Stimulated activated CD4-positive, alpha-beta T cell treated with anti-CD3 and anti-CD28 coated beads, Interleukin-2, amount 100 ng/mL, for 24 hours (primary cell): ENCODE measurements at regions not wholly inside any gene's neighbourhood (a gene's known extent, or its start where the extent isn't known, plus 50 kb on each side); places are given as distances from the start of the nearest gene placed in this dataset.

Source experiments
- DNase-seq, 2 donors: peaks; one replicate each; pipeline ENCODE4 v3.0.0-alpha.2; 2020

- no peak for DNase-seq
These were observed 73.4 kb downstream of the PITPNM2 start for GRCh38 chr12:123077298-123078119.

- peak; percentile 48 to 53 for DNase-seq
These were observed 74.1 kb downstream of the PITPNM2 start for GRCh38 chr12:123076604-123077297.

DNA sequence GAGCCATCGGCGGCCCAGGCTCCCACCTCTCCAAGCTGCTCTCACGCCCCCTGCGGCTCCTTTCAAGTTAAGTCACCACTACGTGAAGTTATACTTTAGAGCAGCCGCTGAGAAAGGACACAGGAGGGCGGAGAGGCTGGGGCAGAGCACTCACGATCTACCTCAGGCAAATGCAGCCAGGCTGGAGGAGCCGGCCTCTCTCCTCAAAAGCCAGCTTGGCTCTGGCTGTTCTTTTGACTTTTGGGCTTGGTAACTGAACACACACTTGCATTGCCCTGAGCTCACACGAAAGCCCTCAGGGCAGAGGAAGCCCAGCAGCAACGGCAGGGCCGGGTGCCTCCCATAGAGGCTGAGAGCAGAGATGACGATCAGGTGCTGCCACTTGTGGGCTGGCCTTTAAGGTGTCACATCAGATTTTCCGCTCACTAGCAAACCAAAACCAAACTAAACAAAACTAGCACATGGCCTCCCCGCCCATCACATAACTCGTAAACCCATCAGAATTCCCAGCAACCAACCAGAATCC, 75.2 kb downstream of the PITPNM2 start:
- peak; percentile 75 for DNase-seq

- no peak for DNase-seq
These were observed 75.7 kb downstream of the PITPNM2 start for GRCh38 chr12:123075087-123075645.

DNA sequence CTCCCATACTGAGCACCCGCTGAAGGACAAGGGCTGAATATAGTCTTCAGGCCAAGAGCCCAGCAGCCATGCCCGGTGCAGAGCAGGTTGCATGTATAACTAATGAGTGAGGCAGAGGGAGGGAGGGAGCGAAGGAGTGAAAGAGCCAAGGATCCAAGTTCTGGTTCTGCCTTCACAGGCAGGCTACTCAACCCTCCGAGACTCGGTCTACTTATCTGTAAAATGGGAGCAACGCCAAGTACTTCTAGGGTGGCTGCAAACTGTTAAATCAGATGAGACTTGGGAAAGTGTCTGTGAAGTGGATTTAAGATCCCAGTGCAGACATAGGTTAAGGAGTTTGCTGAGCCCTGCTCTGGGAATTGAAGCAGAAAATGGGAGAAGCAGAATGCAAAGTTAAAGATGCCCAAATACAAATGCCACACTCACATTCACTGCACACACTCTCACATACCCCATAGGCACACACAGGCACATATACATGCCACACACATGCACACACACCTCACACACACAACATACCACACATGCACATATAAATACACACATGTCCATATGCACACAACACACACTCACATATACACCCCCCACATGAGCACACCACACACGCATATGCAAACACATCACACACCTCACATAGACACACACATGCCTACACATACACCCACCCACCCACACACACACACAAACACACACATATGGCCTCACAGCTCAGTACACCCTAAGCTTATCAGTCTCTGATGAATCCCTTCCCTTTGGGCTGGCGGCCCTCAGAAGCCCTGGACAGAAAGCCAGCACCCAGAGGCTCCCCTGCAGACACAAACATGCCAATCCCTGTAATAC, 76.7 kb downstream of the PITPNM2 start:
- no peak for DNase-seq

GRCh38 chr12:123073292-123073691, 77.6 kb downstream of the PITPNM2 start:
- DNase-seq: no peak

- no peak for DNase-seq
These were observed 79.0 kb downstream of the PITPNM2 start for GRCh38 chr12:123071857-123072256.

GRCh38 chr12:123071099-123071800, 79.6 kb downstream of the PITPNM2 start:
- no peak for DNase-seq

DNA sequence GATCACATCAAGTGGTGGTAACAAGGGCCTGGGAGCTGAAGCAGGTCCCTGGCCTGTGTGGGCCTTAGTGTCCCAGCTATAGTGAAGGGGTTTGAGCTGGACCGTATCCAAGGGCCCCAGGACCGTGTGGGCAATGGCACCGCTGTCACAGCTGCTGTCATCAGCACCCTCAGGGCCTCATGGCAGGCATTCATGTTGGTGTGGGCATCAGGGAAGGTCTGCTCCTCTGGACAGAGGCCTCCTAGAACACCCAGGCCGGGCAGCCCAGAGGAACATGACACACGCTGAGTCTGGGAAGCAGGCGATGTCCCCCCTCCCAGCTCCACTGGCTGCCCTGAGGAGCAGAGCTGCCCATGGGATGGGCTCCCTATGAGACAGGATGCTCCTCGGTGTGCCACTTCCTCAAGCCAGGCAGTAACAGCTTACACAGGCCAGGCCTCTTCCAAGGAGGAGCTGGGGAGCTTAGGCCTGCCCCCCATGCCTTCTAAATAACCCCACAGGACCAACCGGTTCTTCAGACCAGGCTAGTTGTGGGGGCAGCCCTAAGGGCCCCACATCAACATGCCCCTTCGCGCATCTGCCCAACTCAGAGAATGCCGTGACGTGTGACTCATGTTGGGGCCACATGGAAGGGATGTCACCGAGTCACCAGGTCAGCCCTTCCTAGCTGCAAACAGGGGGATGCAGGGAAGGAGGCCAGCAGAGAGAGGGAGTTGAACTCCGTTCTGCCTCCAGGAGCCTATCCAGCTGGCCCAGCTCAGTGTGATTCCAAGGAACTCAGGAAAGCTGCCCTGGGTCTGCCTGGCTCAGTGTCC, 80.4 kb downstream of the PITPNM2 start:
- no peak for DNase-seq

- DNase-seq: no peak
These were observed 81.2 kb downstream of the PITPNM2 start for GRCh38 chr12:123069436-123070266.

DNA sequence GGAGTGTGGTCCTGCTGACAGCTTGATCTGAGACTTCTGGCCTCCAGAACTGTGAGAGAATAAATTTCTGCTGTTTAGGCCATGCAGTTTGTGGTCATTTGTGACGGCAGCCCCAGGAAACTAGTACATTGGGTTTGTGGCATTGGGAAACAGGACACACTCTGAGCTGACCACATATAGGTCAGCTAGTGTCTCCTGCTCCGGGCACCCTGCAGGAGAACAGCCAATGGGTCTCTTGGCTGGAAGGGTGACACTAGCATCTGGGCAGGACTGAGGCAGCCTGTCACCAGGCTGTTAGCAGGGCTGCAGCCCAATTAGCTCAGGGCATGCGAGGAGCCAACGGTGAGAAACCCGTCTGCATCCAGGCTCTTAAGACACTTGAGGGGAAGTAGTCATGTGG, 83.2 kb downstream of the PITPNM2 start:
- no peak for DNase-seq

DNA sequence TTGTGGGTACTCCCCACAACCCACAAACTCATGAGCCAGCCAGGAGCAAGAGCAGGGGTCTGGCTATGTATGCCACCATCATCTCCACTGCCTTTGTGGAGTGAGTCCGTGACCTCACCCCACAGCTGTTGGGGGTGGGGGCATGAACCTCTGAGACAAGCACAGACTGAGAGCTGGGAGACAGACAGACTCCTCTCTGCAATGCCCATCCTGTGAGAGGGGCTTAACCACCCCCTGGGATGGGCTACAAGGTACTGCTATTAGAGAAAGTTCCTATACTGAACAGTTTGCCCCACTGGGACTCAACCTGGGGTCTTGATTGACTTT, 84.5 kb downstream of the PITPNM2 start:
- DNase-seq: no peak

- no peak for DNase-seq
These were observed 85.1 kb downstream of the PITPNM2 start for GRCh38 chr12:123065676-123066383.

GRCh38 chr12:123064885-123065619, 84.6 kb downstream of the ARL6IP4 start:
- no peak for DNase-seq

- DNase-seq: no peak
These were observed 83.9 kb downstream of the ARL6IP4 start for GRCh38 chr12:123064366-123064765.

GRCh38 chr12:123063535-123063934, 83.1 kb downstream of the ARL6IP4 start:
- DNase-seq: no peak

DNA sequence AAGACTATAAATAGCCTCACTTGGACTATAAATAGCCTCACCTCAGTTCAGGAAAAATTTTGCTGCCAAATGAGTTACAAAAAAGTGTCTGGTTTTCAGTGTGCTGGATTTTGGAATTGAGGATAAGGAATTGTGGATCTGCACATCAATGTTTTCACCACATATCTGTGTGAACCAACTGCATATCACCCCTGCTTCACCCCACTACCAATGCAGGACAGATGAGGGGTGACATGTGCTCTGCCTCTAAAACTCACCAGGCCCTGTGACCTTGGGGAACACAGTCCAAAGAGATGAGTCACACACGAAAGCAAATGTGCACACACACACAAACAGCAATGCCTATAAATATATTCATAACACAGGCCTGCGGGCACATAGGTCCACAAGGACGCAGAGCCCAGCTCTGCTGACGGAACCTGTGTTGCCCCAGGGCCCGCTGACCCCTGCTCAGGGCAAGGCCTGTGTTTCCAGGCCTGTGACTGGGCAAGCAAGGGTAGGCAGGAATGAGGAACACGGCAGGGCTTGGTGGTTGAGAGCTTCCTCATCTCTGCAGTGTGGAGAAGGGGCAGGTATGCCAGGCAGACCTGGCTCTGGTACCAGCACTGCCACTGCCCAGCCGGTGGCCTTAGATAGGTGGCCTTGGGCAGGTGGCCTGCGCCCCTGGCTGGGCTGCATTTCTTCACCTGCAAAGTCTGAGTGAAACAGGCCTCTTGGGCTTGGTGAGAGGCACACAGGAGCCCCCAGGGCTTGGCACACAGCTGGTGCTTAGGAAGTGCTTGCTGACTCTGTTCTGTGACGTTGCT, 82.4 kb downstream of the ARL6IP4 start:
- DNase-seq: no peak
